WTC11 (cell line): ENCODE measurements at regions not wholly inside any gene's neighbourhood (a gene's known extent, or its start where the extent isn't known, plus 50 kb on each side); places are given as distances from the start of the nearest gene placed in this dataset.

ENCODE experiments used
- ATAC-seq: fragments of 200-7000 bp; cut with Tn5 transposase; 2 replicates; pipeline ENCODE4 v1.10.0; 2021; ENCODE audit warnings: mild to moderate bottlenecking, moderate library complexity
- CTCF ChIA-PET: fragments of 300-600 bp; sonication (Branson Sonifier 250); formaldehyde crosslinking; loops from one replicate; lab custom pipeline; 2021; ENCODE audit warnings: antibody characterized with exemption; lab: Charles Lee
- POLR2A ChIA-PET: fragments of 350-600 bp; sonication (Branson Sonifier 250); formaldehyde crosslinking; loops from one replicate; lab custom pipeline; 2021; ENCODE audit warnings: antibody characterized with exemption; lab: Charles Lee
- DNase-seq: peaks from one replicate; pipeline ENCODE4 v3.0.0; 2021; ENCODE audit warnings: low spot score
- H3K27ac Mint-ChIP-seq: 2 replicates; pipeline ENCODE4 v1.8.0; 2021; ENCODE audit warnings: mixed read lengths
- H3K27me3 Mint-ChIP-seq: 2 replicates; pipeline ENCODE4 v1.8.0; 2021; ENCODE audit warnings: low read depth, mild to moderate bottlenecking, moderate library complexity, mixed read lengths
- H3K36me3 Mint-ChIP-seq: 2 replicates; pipeline ENCODE4 v1.8.0; 2021; ENCODE audit warnings: mixed read lengths
- H3K4me1 Mint-ChIP-seq: 2 replicates; pipeline ENCODE4 v1.8.0; 2022; ENCODE audit warnings: mixed read lengths
- H3K4me3 Mint-ChIP-seq: 2 replicates; pipeline ENCODE4 v1.8.0; 2021; ENCODE audit warnings: mild to moderate bottlenecking, moderate library complexity, mixed read lengths
- H3K9me3 Mint-ChIP-seq: 2 replicates; pipeline ENCODE4 v1.8.0; 2021; ENCODE audit warnings: mixed read lengths
- ATF1 ChIP-seq: sonication (generic); formaldehyde crosslinking; IDR thresholded peaks from 2 replicates; pipeline ENCODE4 v1.8.1; 2023; ENCODE audit warnings: mild to moderate bottlenecking, moderate library complexity, missing genetic modification reagents
- ATF2 ChIP-seq: sonication (generic); formaldehyde crosslinking; IDR thresholded peaks from 2 replicates; pipeline ENCODE4 v1.8.1; 2022; ENCODE audit warnings: low read depth, missing genetic modification reagents, borderline replicate concordance
- CREB1 ChIP-seq: sonication (generic); formaldehyde crosslinking; IDR thresholded peaks from 2 replicates; pipeline ENCODE4 v1.8.0; 2023; ENCODE audit warnings: mild to moderate bottlenecking, missing genetic modification reagents
- CREM ChIP-seq: sonication (generic); formaldehyde crosslinking; IDR thresholded peaks from 2 replicates; pipeline ENCODE4 v1.8.1; 2022; ENCODE audit warnings: mild to moderate bottlenecking, missing genetic modification reagents, moderate library complexity
- E2F1 ChIP-seq: sonication (generic); formaldehyde crosslinking; IDR thresholded peaks from 2 replicates; pipeline ENCODE4 v1.8.0; 2022; ENCODE audit warnings: mild to moderate bottlenecking, missing genetic modification reagents
- E2F4 ChIP-seq: sonication (generic); formaldehyde crosslinking; IDR thresholded peaks from 2 replicates; pipeline ENCODE4 v1.8.1; 2022; ENCODE audit warnings: low read depth, mild to moderate bottlenecking, moderate library complexity, missing genetic modification reagents, borderline replicate concordance
- FOXP4 ChIP-seq: sonication (generic); formaldehyde crosslinking; IDR thresholded peaks from 2 replicates; pipeline ENCODE4 v1.8.0; 2022; ENCODE audit warnings: mild to moderate bottlenecking, missing genetic modification reagents
- HMGA2 ChIP-seq: fragments of 250-450 bp; sonication (Bioruptor Pico); IDR thresholded peaks from 2 replicates; pipeline ENCODE4 v1.4.0; 2021; ENCODE audit warnings: mild to moderate bottlenecking, moderate library complexity
- JAZF1 ChIP-seq: fragments of 250-450 bp; sonication (Bioruptor Pico); IDR thresholded peaks from 2 replicates; pipeline ENCODE4 v1.9.0; 2021; ENCODE audit warnings: moderate library complexity, mild to moderate bottlenecking, inconsistent platforms
- MXD4 ChIP-seq: fragments of 250-450 bp; sonication (Bioruptor Pico); IDR thresholded peaks from 2 replicates; pipeline ENCODE4 v1.8.0; 2021; ENCODE audit warnings: mild to moderate bottlenecking, moderate library complexity, borderline replicate concordance
- MYBL2 ChIP-seq: sonication (generic); formaldehyde crosslinking; IDR thresholded peaks from 2 replicates; pipeline ENCODE4 v1.8.1; 2023; ENCODE audit warnings: mild to moderate bottlenecking, moderate library complexity, missing genetic modification reagents
- NFYB ChIP-seq: sonication (generic); formaldehyde crosslinking; conservative IDR thresholded peaks from 2 replicates; pipeline ENCODE4 v1.8.0; 2022; ENCODE audit warnings: low read depth, missing genetic modification reagents
- PRRX2 ChIP-seq: fragments of 250-450 bp; sonication (Bioruptor Pico); IDR thresholded peaks from 2 replicates; pipeline ENCODE4 v1.8.0; 2021; ENCODE audit warnings: mild to moderate bottlenecking
- SMAD4 ChIP-seq: sonication (generic); formaldehyde crosslinking; IDR thresholded peaks from 2 replicates; pipeline ENCODE4 v1.8.0; 2022; ENCODE audit warnings: mild to moderate bottlenecking, missing genetic modification reagents
- TEAD1 ChIP-seq: sonication (generic); formaldehyde crosslinking; IDR thresholded peaks from 2 replicates; pipeline ENCODE4 v1.8.0; 2022; ENCODE audit warnings: mild to moderate bottlenecking, missing genetic modification reagents
- USF1 ChIP-seq: sonication (generic); formaldehyde crosslinking; IDR thresholded peaks from 2 replicates; pipeline ENCODE4 v1.8.0; 2022; ENCODE audit warnings: mild to moderate bottlenecking, missing genetic modification reagents
- USF2 ChIP-seq: sonication (generic); formaldehyde crosslinking; IDR thresholded peaks from 2 replicates; pipeline ENCODE4 v1.8.1; 2023; ENCODE audit warnings: mild to moderate bottlenecking, missing genetic modification reagents, moderate library complexity
- ZBTB43 ChIP-seq: sonication (generic); formaldehyde crosslinking; IDR thresholded peaks from 2 replicates; pipeline ENCODE4 v1.8.1; 2023; ENCODE audit warnings: mild to moderate bottlenecking, missing genetic modification reagents
- ZNF512 ChIP-seq: sonication (generic); formaldehyde crosslinking; IDR thresholded peaks from 2 replicates; pipeline ENCODE4 v1.8.1; 2022; ENCODE audit warnings: missing genetic modification reagents, borderline replicate concordance
- ZSCAN18 ChIP-seq: fragments of 250-450 bp; sonication (Bioruptor Pico); IDR thresholded peaks from 2 replicates; pipeline ENCODE4 v2.1.2; 2022; ENCODE audit warnings: mild to moderate bottlenecking, moderate library complexity

GRCh38 chr7:155998328-155998691 lies 186.0 kb upstream of the SHH start (continued):
- TF ChIP-seq NFYB (CRISPR knock-in tag) (no peak), CREM (CRISPR knock-in tag) (no peak), SMAD4 (CRISPR knock-in tag) (no peak), PRRX2 (no peak), E2F4 (CRISPR knock-in tag) (no peak), HMGA2 (CRISPR knock-in tag) (no peak)

GRCh38 chr7:155997431-155998327 lies 185.4 kb upstream of the SHH start:
- Mint-ChIP-seq H3K4me3 (no peak overlapping the region), H3K4me1 (no peaks in the 10 kb centered on the region), H3K36me3 (peaks cover 48% of the 10 kb centered on the region), H3K9me3 (peaks cover 30% of the 10 kb centered on the region), H3K27me3 (no peaks in the 10 kb centered on the region; the same call in none of the 2 replicates), H3K27ac (no peak overlapping the region)
- POLR2A ChIA-PET: no interaction called here
- DNase-seq: no peak
- CTCF ChIA-PET: interaction anchor here (0.5 kb wide), 1 partner anchor 549 kb away, joined by 3 read pairs; no protein-coding TSS in a partner anchor
- TF ChIP-seq ZBTB43 (CRISPR knock-in tag) (no peak), ZSCAN18 (CRISPR knock-in tag) (no peak), E2F1 (no peak), CREB1 (CRISPR knock-in tag) (no peak), MYBL2 (no peak)
- TF ChIP-seq, all 79 proteins: peak for 0
- no peak for ATAC-seq

- Mint-ChIP-seq H3K36me3 (peaks cover 41% of the 10 kb centered on the region), H3K27ac (no peak overlapping the region), H3K4me1 (no peaks in the 10 kb centered on the region), H3K4me3 (no peak overlapping the region), H3K9me3 (peaks cover 28% of the 10 kb centered on the region), H3K27me3 (no peaks in the 10 kb centered on the region; the same call in none of the 2 replicates)
- DNase-seq: no peak
- ChIA-PET CTCF (interaction anchor here (0.6 kb wide), 1 partner anchor 421 kb away, joined by 3 read pairs; no protein-coding TSS in a partner anchor), POLR2A (interaction anchor here (0.9 kb wide), 1 partner anchor 32 kb away, joined by 3 read pairs; no protein-coding TSS in a partner anchor)
- no peak for ATAC-seq
- TF ChIP-seq TEAD1 (CRISPR knock-in tag) (no peak), MXD4 (CRISPR knock-in tag) (no peak), FOXP4 (CRISPR knock-in tag) (no peak), ATF1 (no peak), ZNF512 (no peak), JAZF1 (CRISPR knock-in tag) (no peak), ATF2 (CRISPR knock-in tag) (no peak), USF1 (CRISPR knock-in tag) (no peak), USF2 (no peak)
Observed at GRCh38 chr7:155996718-155997280, 184.5 kb upstream of the SHH start.
